NB4 (cell line): ENCODE measurements at regions not wholly inside any gene's neighbourhood (a gene's known extent, or its start where the extent isn't known, plus 50 kb on each side); places are given as distances from the start of the nearest gene placed in this dataset.

ENCODE experiments used
- DNase-seq: peaks from one replicate; pipeline ENCODE4 v3.0.0; 2010; ENCODE audit warnings: low read depth
- H3K4me3 ChIP-seq: one replicate; pipeline ENCODE4 v1.5.1; 2011; ENCODE audit warnings: mild to moderate bottlenecking, low read depth, low read length, moderate library complexity
- MAX ChIP-seq: IDR thresholded peaks from 2 replicates; pipeline ENCODE4 v1.6.1; 2011; ENCODE audit warnings: low read depth, low read length
- MYC ChIP-seq: IDR thresholded peaks from 2 replicates; pipeline ENCODE4 v1.6.1; 2011; ENCODE audit warnings: low read depth, low read length
- POLR2A ChIP-seq: IDR thresholded peaks from 2 replicates; pipeline ENCODE4 v1.6.1; 2011; ENCODE audit warnings: mild to moderate bottlenecking; ENCODE audit not compliant: insufficient read length; ENCODE audit errors: extremely low read depth
- TF ChIP-seq, protein P1 (sequence below): IDR thresholded peaks from one replicate; pipeline ENCODE4 v1.5.1; 2012; ENCODE audit warnings: low read depth, low read length

- no peak overlapping the region for H3K4me3 ChIP-seq
- DNase-seq: no peak
- TF ChIP-seq POLR2A: no peak
- no peak for TF ChIP-seq MYC
- TF ChIP-seq, protein P1, sequence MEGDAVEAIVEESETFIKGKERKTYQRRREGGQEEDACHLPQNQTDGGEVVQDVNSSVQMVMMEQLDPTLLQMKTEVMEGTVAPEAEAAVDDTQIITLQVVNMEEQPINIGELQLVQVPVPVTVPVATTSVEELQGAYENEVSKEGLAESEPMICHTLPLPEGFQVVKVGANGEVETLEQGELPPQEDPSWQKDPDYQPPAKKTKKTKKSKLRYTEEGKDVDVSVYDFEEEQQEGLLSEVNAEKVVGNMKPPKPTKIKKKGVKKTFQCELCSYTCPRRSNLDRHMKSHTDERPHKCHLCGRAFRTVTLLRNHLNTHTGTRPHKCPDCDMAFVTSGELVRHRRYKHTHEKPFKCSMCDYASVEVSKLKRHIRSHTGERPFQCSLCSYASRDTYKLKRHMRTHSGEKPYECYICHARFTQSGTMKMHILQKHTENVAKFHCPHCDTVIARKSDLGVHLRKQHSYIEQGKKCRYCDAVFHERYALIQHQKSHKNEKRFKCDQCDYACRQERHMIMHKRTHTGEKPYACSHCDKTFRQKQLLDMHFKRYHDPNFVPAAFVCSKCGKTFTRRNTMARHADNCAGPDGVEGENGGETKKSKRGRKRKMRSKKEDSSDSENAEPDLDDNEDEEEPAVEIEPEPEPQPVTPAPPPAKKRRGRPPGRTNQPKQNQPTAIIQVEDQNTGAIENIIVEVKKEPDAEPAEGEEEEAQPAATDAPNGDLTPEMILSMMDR: no peak
- no peak for TF ChIP-seq MAX
Observed at GRCh38 chr16:80077696-80078095, 463.1 kb upstream of the DYNLRB2 start.

DNA sequence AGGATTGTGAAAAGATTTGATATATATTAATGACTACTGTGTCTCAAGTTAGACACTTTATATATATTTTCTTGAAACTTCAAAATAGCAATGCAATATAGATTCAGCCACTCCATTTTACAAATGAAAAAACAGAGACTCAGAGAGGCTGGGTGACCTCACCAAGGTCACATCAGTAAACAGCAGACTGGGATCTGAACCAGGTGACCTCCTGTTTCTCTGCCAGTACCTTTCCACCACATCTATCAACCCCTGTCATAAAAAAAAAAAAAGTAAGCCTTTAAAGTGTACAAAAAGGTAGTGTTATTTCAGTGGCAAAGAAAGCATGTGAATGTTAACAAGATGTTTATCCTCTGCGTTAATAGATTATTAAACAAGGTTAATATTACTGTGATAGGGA is 466.5 kb upstream of the DYNLRB2 start:
- H3K4me3 ChIP-seq: no peak overlapping the region
- TF ChIP-seq POLR2A (no peak), MAX (no peak), MYC (no peak)
- TF ChIP-seq, protein P1: no peak
- no peak for DNase-seq

- TF ChIP-seq, protein P1: no peak
- no peak for TF ChIP-seq MYC
- no peak for TF ChIP-seq POLR2A
- TF ChIP-seq MAX: no peak
- H3K4me3 ChIP-seq: no peak overlapping the region
- no peak for DNase-seq
Observed at GRCh38 chr16:80071964-80072456, 468.8 kb upstream of the DYNLRB2 start.

DNA sequence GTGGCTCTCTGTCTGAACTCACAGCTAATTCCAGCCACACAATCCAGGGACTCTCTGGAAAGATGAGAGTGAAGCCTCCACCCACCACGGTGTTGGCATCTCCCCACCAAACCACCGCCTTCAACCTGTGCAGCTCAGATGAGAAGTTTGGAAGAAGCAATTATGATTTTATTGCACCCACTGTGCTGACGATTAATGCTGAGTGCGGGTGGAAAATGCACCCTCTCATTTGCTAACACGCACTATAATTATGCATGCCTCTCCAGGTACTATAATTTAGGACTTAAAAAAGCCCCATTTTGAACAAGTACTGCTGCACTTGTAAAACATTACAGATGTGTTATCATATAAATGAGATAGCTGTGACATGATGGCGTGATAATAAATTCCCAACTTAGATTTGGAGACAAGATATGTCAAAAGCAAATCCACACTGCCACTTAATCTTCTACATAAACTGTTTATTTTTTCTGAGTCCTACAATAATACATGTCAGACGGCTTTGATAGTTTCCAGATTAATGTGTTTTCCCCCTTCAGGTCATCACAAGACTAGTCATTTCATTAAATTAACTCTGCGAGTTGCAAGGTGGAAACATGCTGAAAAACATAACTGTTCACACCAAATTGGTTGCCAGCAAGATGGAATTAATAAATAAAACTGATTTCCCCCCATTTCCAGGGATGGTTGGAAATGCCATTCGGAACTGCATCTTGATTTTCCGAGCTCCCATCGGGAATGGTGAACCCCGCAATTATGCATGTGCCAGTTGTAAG is 466.5 kb upstream of the MAF start:
- no peak for DNase-seq
- H3K4me3 ChIP-seq: no peak overlapping the region
- TF ChIP-seq POLR2A (no peak), MYC (no peak), MAX (no peak)
- TF ChIP-seq, protein P1: no peak

GRCh38 chr16:80065541-80065940 is 465.0 kb upstream of the MAF start:
- H3K4me3 ChIP-seq: no peak overlapping the region
- TF ChIP-seq POLR2A (no peak), MYC (no peak), MAX (no peak)
- TF ChIP-seq, protein P1: no peak
- DNase-seq: no peak
